PC-9 (cell line): ENCODE measurements at regions not wholly inside any gene's neighbourhood (a gene's known extent, or its start where the extent isn't known, plus 50 kb on each side); places are given as distances from the start of the nearest gene placed in this dataset.

Source experiments
- BruUV-seq: library from RNA; stranded (reverse); fragments of 400-500 nt; replicated peaks from 2 replicates; lab custom pipeline; 2021; lab: Mats Ljungman, UMichigan
- CTCF ChIA-PET: fragments of 300-600 bp; sonication (Branson Sonifier 250); formaldehyde crosslinking; loops from one replicate; lab custom pipeline; 2022; ENCODE audit warnings: antibody characterized with exemption; lab: Charles Lee
- POLR2A ChIA-PET: fragments of 300-600 bp; sonication (Branson Sonifier 250); formaldehyde crosslinking; loops from one replicate; lab custom pipeline; 2022; ENCODE audit warnings: antibody characterized with exemption; ENCODE audit not compliant: unreplicated experiment; lab: Charles Lee
- DNase-seq, 2 experiments: peaks; one replicate each; pipeline versions ENCODE4 v3.0.0 to v3.0.0-alpha.2; 2015 to 2022; ENCODE audit warnings: mixed read lengths in 1 of 2
- H2AFZ ChIP-seq: fragments of 200-600 bp; sonication (generic); 2 replicates; pipeline ENCODE4 v1.8.1; 2017; ENCODE audit warnings: antibody characterized with exemption
- H3F3A ChIP-seq: fragments of 200-600 bp; sonication (generic); 2 replicates; pipeline ENCODE4 v1.8.1; 2017; ENCODE audit warnings: antibody characterized with exemption, mild to moderate bottlenecking, low read depth; ENCODE audit not compliant: insufficient read depth
- H3K27ac ChIP-seq: fragments of 200-600 bp; sonication (generic); 2 replicates; pipeline ENCODE4 v1.6.1; 2016; ENCODE audit warnings: mixed run types
- H3K27me3 ChIP-seq: fragments of 200-600 bp; sonication (generic); 2 replicates; pipeline ENCODE4 v1.6.1; 2016; ENCODE audit warnings: low read depth, mixed run types; ENCODE audit not compliant: insufficient read depth
- H3K36me3 ChIP-seq: fragments of 200-600 bp; sonication (generic); 2 replicates; pipeline ENCODE4 v1.6.1; 2016; ENCODE audit warnings: low read depth, mixed run types
- H3K4me1 ChIP-seq: fragments of 200-600 bp; sonication (generic); replicated peaks from 2 replicates; pipeline ENCODE4 v1.6.1; 2016; ENCODE audit warnings: mixed run types; ENCODE audit not compliant: insufficient read depth
- H3K4me2 ChIP-seq: fragments of 200-600 bp; sonication (generic); 2 replicates; pipeline ENCODE4 v1.6.1; 2017; ENCODE audit warnings: mixed run types
- H3K4me3 ChIP-seq: fragments of 200-600 bp; sonication (generic); 2 replicates; pipeline ENCODE4 v1.6.1; 2016; ENCODE audit warnings: mixed run types
- H3K79me2 ChIP-seq: fragments of 200-600 bp; sonication (generic); 2 replicates; pipeline ENCODE4 v1.6.1; 2017; ENCODE audit warnings: low read depth, mixed run types
- H3K9me2 ChIP-seq: fragments of 200-600 bp; sonication (generic); 2 replicates; pipeline ENCODE4 v1.8.1; 2017; ENCODE audit warnings: mild to moderate bottlenecking; ENCODE audit not compliant: insufficient read depth
- H3K9me3 ChIP-seq: fragments of 200-600 bp; sonication (generic); 2 replicates; pipeline ENCODE4 v1.8.1; 2016; ENCODE audit warnings: low read depth; ENCODE audit not compliant: insufficient read depth
- H4K20me1 ChIP-seq: fragments of 200-600 bp; sonication (generic); 2 replicates; pipeline ENCODE4 v1.8.1; 2017; ENCODE audit not compliant: insufficient read depth
- EZH2 ChIP-seq: fragments of 200-600 bp; sonication (generic); IDR thresholded peaks from 2 replicates; pipeline ENCODE4 v1.8.0; 2017; ENCODE audit warnings: antibody characterized with exemption, low read depth
- intact Hi-C: fragments of 100-400 bp; cut with micrococcal nuclease; formaldehyde crosslinking; loops from one replicate; pipeline ENCODE4 v1.10.0; 2022; ENCODE audit not compliant: unreplicated experiment
- TF ChIP-seq, protein P1 (sequence below): fragments of 200-600 bp; sonication (generic); conservative IDR thresholded peaks from 2 replicates; pipeline ENCODE4 v1.6.1; 2017; ENCODE audit warnings: mixed run types, antibody characterized with exemption, mild to moderate bottlenecking, moderate library complexity

DNA sequence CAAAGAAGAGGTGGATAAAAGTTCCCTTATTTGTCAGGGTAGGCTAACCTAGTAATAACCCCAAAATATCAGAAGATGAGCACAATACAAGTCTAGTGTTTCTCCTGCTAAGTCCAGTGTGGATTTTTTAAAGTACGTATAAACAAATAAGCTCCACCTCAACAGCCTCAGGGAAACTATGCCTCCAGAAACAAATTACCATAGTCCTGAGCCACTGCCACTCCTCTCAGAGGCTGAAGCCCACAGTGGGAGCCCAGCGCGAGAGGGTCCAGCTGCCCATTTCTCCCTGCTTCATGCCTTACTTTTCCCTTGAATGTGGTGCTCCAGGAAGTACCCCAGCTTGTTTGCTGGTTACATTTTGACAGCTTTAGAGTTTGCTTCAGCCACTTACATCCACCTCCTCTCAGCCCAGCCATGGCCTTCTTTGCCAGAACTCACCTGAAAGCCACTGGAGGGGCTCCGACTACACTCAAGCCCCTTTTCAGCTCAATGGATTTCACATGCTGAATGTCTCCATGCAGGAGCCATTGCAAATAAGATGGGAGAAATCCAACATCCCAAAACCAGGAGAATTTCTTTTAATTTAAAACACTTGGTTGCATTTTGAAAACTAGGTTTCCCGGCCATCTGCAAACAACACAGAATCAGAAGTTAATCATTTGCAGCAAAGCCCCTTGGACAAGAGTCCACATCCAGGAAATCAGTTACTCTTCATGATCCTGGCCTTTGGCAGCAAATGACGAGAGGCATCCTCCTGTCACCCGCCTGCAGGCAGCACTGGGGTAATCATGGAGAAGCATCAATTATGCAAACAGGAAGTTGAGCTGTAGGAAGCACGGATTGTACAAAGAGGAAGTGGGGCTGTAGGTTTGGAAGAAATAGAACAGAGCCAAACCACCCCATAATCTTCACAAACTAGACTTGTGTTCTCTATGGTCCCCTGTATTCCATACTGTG lies 138.1 kb downstream of the HERPUD2 start:
- peaks cover 11% of the 10 kb centered on the region for H3K27me3 ChIP-seq
- no TSS peak for BruUV-seq
- no peaks in the 10 kb centered on the region for H4K20me1 ChIP-seq
- no peaks in the 10 kb centered on the region for H3F3A ChIP-seq
- H3K27ac ChIP-seq: no peak overlapping the region
- H3K4me2 ChIP-seq: no peak overlapping the region
- POLR2A ChIA-PET: no interaction called here
- H3K36me3 ChIP-seq: no peaks in the 10 kb centered on the region
- no peak overlapping the region for H3K4me3 ChIP-seq
- DNase-seq: no peak
- CTCF ChIA-PET: no interaction called here
- intact Hi-C loops: no loop called here
- no peaks in the 10 kb centered on the region for H3K4me1 ChIP-seq
- H3K79me2 ChIP-seq: no peaks in the 10 kb centered on the region
- H2AFZ ChIP-seq: no peak overlapping the region
- H3K9me3 ChIP-seq: no peaks in the 10 kb centered on the region
- peaks cover 4% of the 10 kb centered on the region; the same call in 1 of the 2 replicates for H3K9me2 ChIP-seq
- TF ChIP-seq, protein P1, sequence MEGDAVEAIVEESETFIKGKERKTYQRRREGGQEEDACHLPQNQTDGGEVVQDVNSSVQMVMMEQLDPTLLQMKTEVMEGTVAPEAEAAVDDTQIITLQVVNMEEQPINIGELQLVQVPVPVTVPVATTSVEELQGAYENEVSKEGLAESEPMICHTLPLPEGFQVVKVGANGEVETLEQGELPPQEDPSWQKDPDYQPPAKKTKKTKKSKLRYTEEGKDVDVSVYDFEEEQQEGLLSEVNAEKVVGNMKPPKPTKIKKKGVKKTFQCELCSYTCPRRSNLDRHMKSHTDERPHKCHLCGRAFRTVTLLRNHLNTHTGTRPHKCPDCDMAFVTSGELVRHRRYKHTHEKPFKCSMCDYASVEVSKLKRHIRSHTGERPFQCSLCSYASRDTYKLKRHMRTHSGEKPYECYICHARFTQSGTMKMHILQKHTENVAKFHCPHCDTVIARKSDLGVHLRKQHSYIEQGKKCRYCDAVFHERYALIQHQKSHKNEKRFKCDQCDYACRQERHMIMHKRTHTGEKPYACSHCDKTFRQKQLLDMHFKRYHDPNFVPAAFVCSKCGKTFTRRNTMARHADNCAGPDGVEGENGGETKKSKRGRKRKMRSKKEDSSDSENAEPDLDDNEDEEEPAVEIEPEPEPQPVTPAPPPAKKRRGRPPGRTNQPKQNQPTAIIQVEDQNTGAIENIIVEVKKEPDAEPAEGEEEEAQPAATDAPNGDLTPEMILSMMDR: no peak
- no peak for TF ChIP-seq EZH2

DNA sequence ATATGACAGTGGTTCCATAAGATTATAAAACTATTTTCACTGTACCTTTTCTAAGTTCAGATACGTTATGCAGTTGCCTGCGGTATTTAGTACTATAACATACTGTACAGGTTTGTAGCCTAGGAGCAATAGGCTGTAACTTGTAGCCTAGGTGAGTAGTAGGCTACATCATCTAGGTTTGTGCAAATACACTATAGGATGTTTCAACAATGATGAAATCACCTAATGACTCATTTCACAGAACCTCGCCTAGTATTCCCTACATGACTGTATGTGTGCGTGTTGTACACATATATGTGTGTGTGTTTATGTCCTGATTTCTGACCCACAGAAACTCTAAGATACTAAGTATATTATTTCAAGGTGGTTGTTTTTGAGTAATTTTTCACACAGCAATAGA lies 139.0 kb downstream of the HERPUD2 start:
- Histone ChIP-seq H3K4me1 (no peaks in the 10 kb centered on the region), H3K9me3 (no peaks in the 10 kb centered on the region), H3K27ac (no peak overlapping the region), H3K36me3 (no peaks in the 10 kb centered on the region), H4K20me1 (no peaks in the 10 kb centered on the region), H3K9me2 (peaks cover 4% of the 10 kb centered on the region; the same call in 1 of the 2 replicates), H3K4me3 (no peak overlapping the region), H3K4me2 (no peak overlapping the region), H3K27me3 (peaks cover 11% of the 10 kb centered on the region), H3F3A (no peaks in the 10 kb centered on the region), H3K79me2 (no peaks in the 10 kb centered on the region), H2AFZ (no peak overlapping the region)
- no peak for TF ChIP-seq EZH2
- TF ChIP-seq, protein P1: no peak
- DNase-seq: peak in 1 of 2 experiments; percentile 58
- intact Hi-C loops: no loop called here
- CTCF ChIA-PET: no interaction called here
- BruUV-seq: no TSS peak
- POLR2A ChIA-PET: no interaction called here

DNA sequence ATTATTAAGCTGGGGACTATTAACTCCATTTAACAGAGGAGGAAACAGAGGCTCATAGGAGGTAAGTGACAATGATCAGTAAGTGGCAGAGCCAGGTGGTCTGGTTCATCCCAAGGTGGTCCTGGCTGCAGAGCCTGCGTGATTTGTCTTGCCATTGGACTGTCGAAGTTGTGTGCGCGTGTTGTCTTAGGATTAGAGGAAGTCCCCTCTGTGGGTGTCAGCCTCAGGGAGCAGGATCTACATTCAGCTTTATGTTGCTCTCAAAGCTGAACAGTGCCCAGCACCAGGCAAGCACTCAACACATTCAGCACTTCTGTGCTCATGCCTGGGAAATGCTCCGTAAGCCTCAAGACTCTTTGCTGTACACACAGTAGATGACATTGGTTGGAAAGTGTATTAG lies 139.5 kb downstream of the HERPUD2 start:
- Histone ChIP-seq H4K20me1 (no peaks in the 10 kb centered on the region), H3K36me3 (no peaks in the 10 kb centered on the region), H3K9me2 (peaks cover 4% of the 10 kb centered on the region; the same call in 1 of the 2 replicates), H3K27me3 (peaks cover 11% of the 10 kb centered on the region), H3K9me3 (no peaks in the 10 kb centered on the region), H3K4me1 (no peaks in the 10 kb centered on the region), H3K4me2 (no peak overlapping the region), H3K27ac (no peak overlapping the region), H3K79me2 (no peaks in the 10 kb centered on the region), H2AFZ (no peak overlapping the region), H3F3A (no peaks in the 10 kb centered on the region), H3K4me3 (no peak overlapping the region)
- BruUV-seq: no TSS peak
- POLR2A ChIA-PET: no interaction called here
- intact Hi-C loops: no loop called here
- TF ChIP-seq, protein P1: no peak
- no peak for TF ChIP-seq EZH2
- CTCF ChIA-PET: no interaction called here
- DNase-seq: no peak
